ENCODE measurements at regions not wholly inside any gene's neighbourhood (a gene's known extent, or its start where the extent isn't known, plus 50 kb on each side); places are given as distances from the start of the nearest gene placed in this dataset.

- TF ChIP-seq CTCF (conservative IDR thresholded peaks at IDR 0.05; ENCODE audit: low read depth, low read length) (no peak), EZH2 (IDR thresholded peaks at IDR 0.05; ENCODE audit: borderline replicate concordance, low read depth, low read length, poor library complexity, severe bottlenecking) (no peak)
Measured at GRCh38 chr3:22617372-22617771, 585.8 kb upstream of the UBE2E2 start.
